GM06990 (cell line): ENCODE measurements at regions not wholly inside any gene's neighbourhood (a gene's known extent, or its start where the extent isn't known, plus 50 kb on each side); places are given as distances from the start of the nearest gene placed in this dataset.

ENCODE experiments used
- DNase-seq: peaks from one replicate; pipeline ENCODE4 v3.0.0-alpha.2; 2011; ENCODE audit not compliant: insufficient read length; ENCODE audit errors: extremely low read depth
- H3K27me3 ChIP-seq: replicated peaks from 2 replicates; pipeline ENCODE4 v1.6.0; 2011; ENCODE audit warnings: low read length; ENCODE audit not compliant: control insufficient read depth, insufficient read depth
- H3K36me3 ChIP-seq: 2 replicates; pipeline ENCODE4 v1.5.1; 2011; ENCODE audit warnings: low read length; ENCODE audit not compliant: control insufficient read depth, insufficient read depth
- H3K4me3 ChIP-seq: replicated peaks from 2 replicates; pipeline ENCODE4 v1.5.1; 2011; ENCODE audit warnings: low read depth, mild to moderate bottlenecking, control low read depth, low read length
- CTCF ChIP-seq: IDR thresholded peaks from 2 replicates; pipeline ENCODE4 v1.5.1; 2011; ENCODE audit warnings: low read length, control low read depth, mild to moderate bottlenecking, inconsistent platforms; ENCODE audit not compliant: insufficient read depth, poor library complexity, severe bottlenecking

- Histone ChIP-seq H3K4me3 (no peak overlapping the region), H3K36me3 (no peaks in the 10 kb centered on the region), H3K27me3 (no peaks in the 10 kb centered on the region)
- TF ChIP-seq CTCF = no peak
- no peak for DNase-seq
These were observed 192.5 kb downstream of the ZNF608 start for GRCh38 chr5:124553911-124554310.

- no peak for DNase-seq
- Histone ChIP-seq H3K36me3 (no peaks in the 10 kb centered on the region), H3K4me3 (no peak overlapping the region), H3K27me3 (no peaks in the 10 kb centered on the region)
- TF ChIP-seq CTCF = no peak
These were observed 193.9 kb downstream of the ZNF608 start for GRCh38 chr5:124552526-124552925.

- TF ChIP-seq CTCF = no peak
- Histone ChIP-seq H3K36me3 (no peaks in the 10 kb centered on the region), H3K4me3 (no peak overlapping the region), H3K27me3 (no peaks in the 10 kb centered on the region)
- no peak for DNase-seq
These were observed 194.5 kb downstream of the ZNF608 start for GRCh38 chr5:124551939-124552279.

GRCh38 chr5:124550731-124551130 is 195.7 kb downstream of the ZNF608 start:
- Histone ChIP-seq H3K36me3 (no peaks in the 10 kb centered on the region), H3K27me3 (no peaks in the 10 kb centered on the region), H3K4me3 (no peak overlapping the region)
- no peak for DNase-seq
- no peak for TF ChIP-seq CTCF

GRCh38 chr5:124549891-124550436 is 196.5 kb downstream of the ZNF608 start:
- DNase-seq = no peak
- Histone ChIP-seq H3K4me3 (no peak overlapping the region), H3K36me3 (no peaks in the 10 kb centered on the region), H3K27me3 (no peaks in the 10 kb centered on the region)
- TF ChIP-seq CTCF = no peak

GRCh38 chr5:124546643-124547042 is 199.8 kb downstream of the ZNF608 start:
- Histone ChIP-seq H3K36me3 (no peaks in the 10 kb centered on the region), H3K4me3 (no peak overlapping the region), H3K27me3 (no peaks in the 10 kb centered on the region)
- no peak for DNase-seq
- no peak for TF ChIP-seq CTCF
